ENCODE measurements at regions not wholly inside any gene's neighbourhood (a gene's known extent, or its start where the extent isn't known, plus 50 kb on each side); places are given as distances from the start of the nearest gene placed in this dataset.
A peak's percentile ranks its signal among the peaks of the same experiment; 100 is the strongest.

DNA sequence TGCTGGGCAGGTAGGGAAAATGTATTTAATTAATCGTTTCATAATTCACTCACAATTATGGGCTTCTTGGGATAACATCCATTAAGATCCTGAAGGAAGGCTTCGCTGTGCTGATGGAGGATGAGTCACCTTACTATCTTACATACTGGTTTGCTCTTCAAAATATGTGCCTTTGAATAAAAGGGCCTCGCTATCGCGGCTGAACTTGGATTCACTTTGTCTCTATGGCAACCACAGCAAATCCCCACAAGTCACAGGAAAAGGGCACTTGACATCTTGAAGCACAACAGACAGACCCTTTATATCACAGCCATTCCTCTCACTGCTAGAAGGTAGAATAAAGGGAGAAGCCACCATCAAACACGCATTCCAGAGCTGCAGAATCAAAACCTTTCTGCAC is 141.3 kb upstream of the MYLIP start:
- DNase-seq (ENCODE audit: low read depth): peak; percentile 22
- no peak for FAIRE-seq
- Histone ChIP-seq H3K27me3 (ENCODE audit: control insufficient read depth, insufficient read depth, low read length) (no peaks in the 10 kb centered on the region), H3K36me3 (ENCODE audit: control insufficient read depth, insufficient read depth, low read length) (no peaks in the 10 kb centered on the region), H3K4me3 (ENCODE audit: low read depth, low read length) (no peak overlapping the region)
- TF ChIP-seq, protein P1, sequence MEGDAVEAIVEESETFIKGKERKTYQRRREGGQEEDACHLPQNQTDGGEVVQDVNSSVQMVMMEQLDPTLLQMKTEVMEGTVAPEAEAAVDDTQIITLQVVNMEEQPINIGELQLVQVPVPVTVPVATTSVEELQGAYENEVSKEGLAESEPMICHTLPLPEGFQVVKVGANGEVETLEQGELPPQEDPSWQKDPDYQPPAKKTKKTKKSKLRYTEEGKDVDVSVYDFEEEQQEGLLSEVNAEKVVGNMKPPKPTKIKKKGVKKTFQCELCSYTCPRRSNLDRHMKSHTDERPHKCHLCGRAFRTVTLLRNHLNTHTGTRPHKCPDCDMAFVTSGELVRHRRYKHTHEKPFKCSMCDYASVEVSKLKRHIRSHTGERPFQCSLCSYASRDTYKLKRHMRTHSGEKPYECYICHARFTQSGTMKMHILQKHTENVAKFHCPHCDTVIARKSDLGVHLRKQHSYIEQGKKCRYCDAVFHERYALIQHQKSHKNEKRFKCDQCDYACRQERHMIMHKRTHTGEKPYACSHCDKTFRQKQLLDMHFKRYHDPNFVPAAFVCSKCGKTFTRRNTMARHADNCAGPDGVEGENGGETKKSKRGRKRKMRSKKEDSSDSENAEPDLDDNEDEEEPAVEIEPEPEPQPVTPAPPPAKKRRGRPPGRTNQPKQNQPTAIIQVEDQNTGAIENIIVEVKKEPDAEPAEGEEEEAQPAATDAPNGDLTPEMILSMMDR (IDR thresholded peaks at IDR 0.05; ENCODE audit: insufficient read depth, low read length, severe bottlenecking): no peak

DNA sequence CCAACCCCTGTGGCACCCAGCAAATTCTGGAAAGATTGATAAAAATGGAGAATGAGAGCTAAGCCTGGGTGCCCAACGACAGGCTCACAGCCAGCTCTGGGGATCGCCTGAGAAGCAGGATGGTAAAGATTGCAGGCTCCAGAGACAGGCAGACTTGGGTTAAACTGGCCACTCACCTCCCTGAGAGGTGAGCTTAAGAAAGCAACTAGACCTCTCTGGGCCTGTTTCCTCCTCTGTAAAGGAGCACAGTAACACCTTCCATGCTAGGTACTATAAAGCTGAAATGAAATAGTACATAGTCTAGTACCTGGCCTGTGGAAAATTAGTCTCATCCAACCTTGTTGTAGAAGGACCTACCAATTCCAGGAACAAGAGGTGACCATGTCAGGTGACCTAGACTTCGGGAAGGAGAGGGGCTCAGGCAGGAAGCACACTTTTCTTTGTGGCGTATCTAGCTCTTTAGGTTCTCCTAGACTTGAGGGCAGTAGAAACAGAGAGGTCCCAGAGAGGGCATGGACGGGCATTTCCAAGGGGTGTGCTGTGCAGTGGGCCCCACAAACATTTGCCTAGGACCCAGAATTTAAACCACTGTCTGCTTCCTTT is 142.8 kb upstream of the MYLIP start:
- TF ChIP-seq, protein P1 (IDR thresholded peaks at IDR 0.05; ENCODE audit: insufficient read depth, low read length, severe bottlenecking): no peak
- no peaks in the 10 kb centered on the region for H3K27me3 ChIP-seq (ENCODE audit: control insufficient read depth, insufficient read depth, low read length)
- no peak for FAIRE-seq
- DNase-seq (ENCODE audit: low read depth): no peak
- H3K36me3 ChIP-seq (ENCODE audit: control insufficient read depth, insufficient read depth, low read length): no peaks in the 10 kb centered on the region
- H3K4me3 ChIP-seq (ENCODE audit: low read depth, low read length): no peak overlapping the region

DNA sequence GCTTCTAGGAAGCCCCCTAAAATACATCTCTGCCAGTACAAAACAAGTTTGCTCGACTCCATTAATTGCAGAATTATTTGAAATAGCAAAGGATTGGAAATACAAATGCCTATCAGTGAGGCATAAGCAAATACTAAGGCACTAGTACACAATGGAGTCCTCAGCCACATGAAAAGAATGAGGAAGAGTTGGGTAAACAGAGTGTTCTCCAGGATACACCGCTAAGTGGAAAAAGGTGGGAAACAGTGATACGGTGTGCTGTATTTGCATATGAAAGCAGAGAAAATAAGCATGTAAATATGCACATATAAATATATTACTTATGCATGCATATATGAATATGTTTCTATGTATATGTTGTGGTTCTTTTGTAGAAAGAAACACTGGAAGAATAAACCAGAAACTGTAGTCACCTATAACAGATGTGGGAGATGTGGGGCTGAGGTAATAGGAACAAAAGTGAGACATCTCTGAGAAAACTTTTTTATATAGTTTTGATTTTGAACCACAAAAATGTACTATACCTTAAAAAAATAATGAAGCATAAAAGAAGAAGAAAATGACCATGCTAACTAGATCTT is 143.4 kb upstream of the MYLIP start:
- FAIRE-seq: no peak
- TF ChIP-seq, protein P1 (IDR thresholded peaks at IDR 0.05; ENCODE audit: insufficient read depth, low read length, severe bottlenecking): no peak

DNA sequence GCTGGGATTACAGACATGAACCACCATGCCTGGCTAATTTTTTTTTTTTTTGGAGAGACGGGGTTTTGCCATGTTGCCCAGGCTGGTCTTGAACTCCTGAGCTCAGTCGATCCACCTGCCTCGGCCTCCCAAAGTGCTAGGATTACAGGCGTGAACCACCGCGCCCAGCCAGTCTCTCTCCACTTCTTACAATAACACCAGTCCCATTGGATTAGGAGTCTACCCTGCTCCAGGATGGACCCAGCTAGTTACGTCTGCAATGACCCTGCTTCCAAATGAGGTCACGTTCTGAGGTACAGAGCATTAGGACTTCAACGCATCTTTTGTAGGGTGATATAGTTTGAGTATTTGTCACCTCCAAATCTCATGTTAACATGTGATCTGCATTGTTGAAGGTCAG is 146.9 kb upstream of the MYLIP start:
- Histone ChIP-seq H3K36me3 (ENCODE audit: control insufficient read depth, insufficient read depth, low read length) (no peaks in the 10 kb centered on the region), H3K27me3 (ENCODE audit: control insufficient read depth, insufficient read depth, low read length) (no peaks in the 10 kb centered on the region), H3K4me3 (ENCODE audit: low read depth, low read length) (no peak overlapping the region)
- FAIRE-seq (no peak), DNase-seq (ENCODE audit: low read depth) (no peak)
- TF ChIP-seq, protein P1 (IDR thresholded peaks at IDR 0.05; ENCODE audit: insufficient read depth, low read length, severe bottlenecking): no peak

More for the DNA sequence above, 143.4 kb upstream of the MYLIP start:
- H3K27me3 ChIP-seq (ENCODE audit: control insufficient read depth, insufficient read depth, low read length): no peaks in the 10 kb centered on the region
- H3K4me3 ChIP-seq (ENCODE audit: low read depth, low read length): no peak overlapping the region
- no peak for DNase-seq (ENCODE audit: low read depth)
- H3K36me3 ChIP-seq (ENCODE audit: control insufficient read depth, insufficient read depth, low read length): no peaks in the 10 kb centered on the region

DNA sequence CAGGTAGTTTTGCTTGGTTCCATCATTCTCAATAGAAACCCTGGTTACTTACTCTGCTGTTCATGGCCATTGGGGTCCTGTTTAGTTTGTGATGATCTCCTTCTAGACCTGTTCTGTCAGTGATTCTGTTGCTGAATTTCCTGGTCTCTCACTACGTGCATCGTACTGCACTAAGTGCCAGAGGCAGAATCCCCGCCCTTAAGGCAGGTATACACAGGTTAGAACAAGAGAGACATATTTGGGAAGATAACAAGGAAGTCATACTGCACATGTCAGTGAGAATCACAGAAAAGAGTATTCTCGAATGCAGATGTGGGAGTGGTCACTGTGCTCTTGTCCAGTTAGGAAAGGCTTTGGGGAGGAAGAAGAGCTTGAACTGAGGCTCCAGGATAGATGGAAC is 148.1 kb upstream of the MYLIP start:
- peak; percentile 32 for FAIRE-seq
- DNase-seq (ENCODE audit: low read depth): peak; percentile 88

More for the DNA sequence above, 148.1 kb upstream of the MYLIP start:
- TF ChIP-seq, protein P1 (IDR thresholded peaks at IDR 0.05; ENCODE audit: insufficient read depth, low read length, severe bottlenecking): no peak
- Histone ChIP-seq H3K36me3 (ENCODE audit: control insufficient read depth, insufficient read depth, low read length) (no peaks in the 10 kb centered on the region), H3K27me3 (ENCODE audit: control insufficient read depth, insufficient read depth, low read length) (no peaks in the 10 kb centered on the region), H3K4me3 (ENCODE audit: low read depth, low read length) (no peak overlapping the region)

Measured in bronchial epithelial cell (primary cell).